GM18870 (cell line): ENCODE measurements at regions not wholly inside any gene's neighbourhood (a gene's known extent, or its start where the extent isn't known, plus 50 kb on each side); places are given as distances from the start of the nearest gene placed in this dataset.

ENCODE experiments used
- ATAC-seq: cut with Tn5 transposase; IDR thresholded peaks from one replicate; pipeline ENCODE4 v1.9.1; 2021; ENCODE audit warnings: moderate library complexity; ENCODE audit not compliant: unreplicated experiment

DNA sequence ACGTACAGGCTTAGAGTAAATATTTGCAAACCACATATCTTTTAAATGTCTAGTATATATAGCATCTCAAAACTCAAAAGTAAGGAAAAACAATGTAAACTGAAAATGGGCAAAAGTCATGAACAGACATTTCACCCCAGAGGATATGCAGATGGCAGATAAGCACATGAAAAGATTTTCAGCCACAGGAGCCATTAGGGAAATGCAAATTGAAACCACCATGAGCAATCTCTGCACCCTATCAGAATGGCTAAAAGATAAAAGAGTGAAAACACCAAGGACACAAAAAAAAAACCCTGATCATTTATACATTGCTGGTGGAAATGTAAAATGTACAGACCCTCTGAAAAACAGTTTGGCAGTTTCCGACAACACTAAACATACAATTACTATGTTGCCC is 292.7 kb downstream of the ZNF516 start:
- no peak for ATAC-seq

DNA sequence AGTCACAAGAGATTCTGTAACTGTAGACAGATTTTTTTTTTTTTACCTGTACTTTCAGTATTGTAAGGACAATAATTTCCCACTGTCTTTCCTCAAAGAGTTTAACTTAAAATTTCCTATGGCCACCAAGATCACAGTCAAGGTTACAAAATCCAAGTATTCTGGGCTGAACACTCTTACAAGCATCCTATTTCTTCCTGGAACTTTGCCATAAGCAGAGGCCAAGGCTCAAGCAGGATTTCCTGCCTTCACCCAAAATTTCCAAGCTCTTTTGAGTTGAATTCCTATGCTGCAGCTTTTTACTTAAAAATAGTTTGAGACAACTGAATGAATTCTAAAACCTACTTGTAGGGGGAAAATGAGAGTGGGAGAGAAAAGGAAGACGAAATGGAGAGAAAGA is 299.4 kb downstream of the ZNF516 start:
- no peak for ATAC-seq

DNA sequence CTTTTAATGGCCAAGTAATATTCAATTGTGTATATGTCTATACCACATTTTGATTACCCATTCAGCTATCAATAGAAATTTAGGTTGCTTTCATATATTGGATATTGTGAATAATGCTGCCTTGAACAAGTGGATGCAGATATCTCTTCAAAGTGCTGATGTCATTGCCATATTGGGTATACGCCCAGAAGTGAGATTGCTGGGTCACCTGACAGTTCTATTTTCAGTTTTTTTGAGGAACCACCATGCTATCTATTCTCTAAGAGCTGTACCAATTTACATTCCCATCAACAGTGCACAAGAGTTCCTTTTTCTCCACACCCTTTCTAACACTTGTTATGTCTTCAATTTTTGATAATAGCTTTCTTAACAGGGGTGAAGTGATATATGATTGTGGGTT is 306.9 kb downstream of the ZNF516 start:
- ATAC-seq, result no peak

DNA sequence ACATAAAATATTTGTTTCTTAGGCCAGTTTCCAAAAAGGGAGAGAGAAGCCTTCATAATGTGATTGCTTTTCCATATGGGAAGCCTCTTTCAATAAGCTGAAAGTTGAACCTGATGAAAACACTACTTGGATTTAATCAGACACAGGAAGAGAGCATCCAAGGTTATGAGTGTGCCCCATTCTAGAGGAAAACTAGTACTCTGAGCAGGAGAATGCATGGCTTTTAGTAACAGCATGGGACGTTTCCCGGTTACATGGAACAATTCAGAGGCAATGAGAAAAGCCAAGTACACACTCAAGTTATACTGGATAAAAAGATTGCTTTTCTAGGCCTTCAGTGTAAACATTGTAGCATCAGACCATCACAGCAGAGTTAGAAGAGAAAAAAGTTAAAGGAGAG is 315.8 kb downstream of the ZNF516 start:
- no peak for ATAC-seq

DNA sequence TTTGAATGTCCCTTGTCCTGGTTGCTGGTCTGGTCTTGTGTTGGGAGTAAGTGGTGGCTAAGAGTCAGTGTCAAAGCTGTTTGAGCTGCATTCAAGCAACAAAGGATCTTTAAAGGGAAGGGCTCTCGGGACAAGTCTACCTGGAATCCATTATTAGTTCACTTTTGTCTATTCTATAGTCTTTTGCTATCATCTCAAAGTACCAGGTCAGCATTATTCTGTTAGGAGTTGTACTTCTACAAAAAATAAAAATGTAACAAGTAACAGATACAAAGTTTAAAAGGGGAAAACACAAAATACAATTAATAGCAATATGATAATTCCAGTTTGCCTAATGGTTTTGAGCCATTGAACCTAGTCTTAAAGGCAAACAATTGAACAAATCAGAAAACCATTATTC is 317.9 kb downstream of the ZNF516 start:
- ATAC-seq, result no peak

DNA sequence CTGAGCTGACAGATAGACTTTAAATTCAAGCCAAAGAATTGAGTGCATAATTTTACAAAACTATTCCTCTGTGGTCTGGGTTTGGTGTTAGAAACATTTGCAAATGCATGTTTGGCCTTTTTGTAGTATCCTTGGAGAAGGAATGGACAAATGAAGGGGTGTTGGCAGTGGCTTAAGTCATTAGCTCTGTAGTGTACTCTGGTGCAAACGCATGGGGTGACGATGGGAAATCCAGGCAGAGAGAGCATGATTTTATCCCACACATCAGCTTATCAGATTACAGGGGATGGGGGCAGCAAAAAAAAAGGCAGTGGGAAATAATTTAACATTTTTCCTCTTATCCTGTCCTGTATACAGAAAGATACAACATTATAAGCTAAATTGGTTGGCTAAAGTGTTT is 320.6 kb downstream of the ZNF516 start:
- no peak for ATAC-seq

DNA sequence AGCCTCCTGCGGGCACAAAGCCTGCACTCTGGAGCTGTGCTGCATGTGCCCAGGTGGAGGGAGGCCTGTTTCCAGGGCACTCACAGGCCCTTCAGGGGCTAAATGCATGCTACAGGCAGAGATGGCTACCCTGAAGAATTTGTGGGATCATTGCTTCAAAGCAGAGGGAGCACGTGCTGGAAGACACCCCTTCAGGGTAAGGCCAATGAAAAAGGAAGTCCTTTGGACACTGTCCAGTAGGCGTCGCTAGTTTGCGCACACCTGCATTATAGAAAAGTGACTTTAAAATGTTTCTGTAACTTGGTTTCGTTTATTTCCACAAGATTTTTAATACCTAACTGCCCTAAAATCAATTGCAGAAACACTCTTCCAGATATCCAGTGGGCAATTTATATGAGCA is 325.3 kb downstream of the ZNF516 start:
- no peak for ATAC-seq

DNA sequence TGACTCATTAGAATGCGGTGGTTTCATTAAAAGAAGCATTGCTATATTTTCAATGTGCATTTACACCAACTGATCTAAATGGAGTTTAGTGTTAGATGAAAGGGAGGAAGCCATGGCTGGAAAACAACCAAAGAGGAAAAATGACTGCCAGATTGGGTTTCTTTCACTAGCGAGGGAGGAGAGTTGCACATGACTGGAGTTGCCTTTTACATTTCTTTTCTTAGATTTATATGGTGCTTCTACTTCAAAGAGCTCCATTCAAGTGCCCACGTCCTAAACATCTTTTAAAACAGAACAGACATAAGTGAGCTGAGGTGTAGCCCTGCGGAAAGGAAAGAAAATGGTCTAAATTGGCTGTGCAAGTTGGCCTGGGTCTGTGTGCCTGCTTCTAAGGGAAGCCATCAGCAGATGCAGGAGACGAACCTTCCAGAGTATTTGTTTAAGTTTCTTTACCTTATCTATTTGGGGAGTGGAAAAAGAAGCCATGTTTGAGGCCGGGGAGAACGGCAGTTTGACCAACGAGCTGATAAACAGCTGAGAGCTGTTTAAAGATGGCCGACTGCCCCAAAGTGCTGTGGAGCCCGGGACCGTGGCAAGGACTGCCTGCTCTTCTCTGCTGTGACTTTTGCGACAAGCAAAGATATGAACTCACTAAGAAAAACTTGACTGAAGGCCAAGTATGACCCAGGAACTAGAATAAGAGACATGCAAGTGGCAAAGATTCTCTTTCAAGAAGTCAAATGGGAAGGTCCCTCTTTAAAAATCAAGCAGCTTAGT is 327.0 kb downstream of the ZNF516 start:
- ATAC-seq, result no peak

DNA sequence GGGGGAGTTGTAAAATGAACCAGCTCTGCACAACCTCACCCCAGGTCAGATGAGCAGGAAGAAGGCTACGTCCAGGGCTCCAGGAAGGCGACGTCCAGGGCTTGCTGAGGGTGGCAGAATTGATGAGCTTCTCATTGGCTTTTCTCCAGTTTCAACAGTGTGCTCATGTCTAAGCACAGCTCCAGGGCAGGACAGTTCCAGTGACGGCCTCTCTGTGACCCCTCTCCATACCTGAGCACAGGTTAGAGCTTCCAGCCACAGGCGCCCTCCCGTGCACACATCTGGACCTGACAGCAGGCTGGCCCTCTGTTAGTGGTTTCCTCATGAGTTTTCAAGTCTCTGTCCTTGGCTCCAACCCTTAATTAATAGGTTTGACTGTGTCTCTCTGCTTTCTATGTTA is 327.6 kb downstream of the ZNF516 start:
- ATAC-seq, result no peak

DNA sequence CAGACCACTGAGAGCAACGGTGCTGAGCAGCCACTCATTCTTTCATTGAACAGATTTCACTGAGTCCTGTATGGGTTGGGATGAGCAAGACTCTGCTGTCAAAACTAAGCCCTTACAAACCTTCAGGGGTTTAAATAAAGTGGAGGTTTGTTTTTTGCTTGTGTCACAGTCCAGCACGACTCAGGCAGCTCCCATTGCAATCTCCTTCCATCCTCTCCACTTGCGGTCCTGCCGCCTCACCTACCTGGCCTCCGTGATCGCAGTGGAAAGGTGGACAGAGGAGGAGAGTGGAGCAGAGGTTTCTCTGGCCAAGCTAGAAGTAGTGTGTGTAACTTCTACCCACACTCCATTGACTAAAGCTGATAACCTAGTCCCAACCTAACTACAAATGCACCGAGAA is 332.2 kb downstream of the ZNF516 start:
- ATAC-seq, result no peak

DNA sequence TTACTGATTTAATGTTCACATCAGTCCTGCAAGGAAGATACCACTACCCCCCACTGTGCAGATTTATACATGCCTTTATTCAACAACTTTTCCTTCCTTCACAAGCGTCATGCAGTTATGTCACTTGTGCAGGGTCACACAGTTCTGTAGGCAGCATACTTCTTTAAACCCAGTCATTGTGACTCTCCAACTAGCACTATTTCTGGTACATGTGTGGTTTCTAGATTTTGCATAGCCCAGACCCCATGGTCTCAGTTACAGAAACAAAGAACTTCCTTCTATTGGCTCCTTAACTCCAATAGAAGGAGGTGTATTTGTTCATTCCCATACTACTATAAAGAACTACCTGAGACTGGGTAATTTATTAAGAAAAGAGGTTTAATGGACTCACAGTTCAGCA is 333.1 kb downstream of the ZNF516 start:
- ATAC-seq, result peak; percentile 61

DNA sequence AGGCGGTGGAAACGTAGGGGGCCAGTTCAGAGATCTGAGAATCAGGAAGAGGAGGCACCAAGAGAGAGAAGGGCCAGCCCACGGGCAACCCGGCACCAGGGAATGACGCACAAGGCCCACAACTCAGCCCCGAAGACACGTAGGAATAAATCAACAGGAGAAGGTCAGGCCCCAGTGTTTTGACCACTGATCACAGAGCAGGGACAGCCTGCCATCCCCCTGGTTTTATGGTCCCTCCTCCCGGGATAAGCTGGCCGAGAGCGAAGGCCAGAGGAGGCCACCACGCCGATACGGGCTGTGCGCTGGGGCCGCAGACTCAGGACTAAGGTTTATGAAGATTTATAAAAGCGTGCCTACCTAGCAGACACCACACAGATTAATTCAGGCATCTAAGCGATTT is 341.4 kb downstream of the ZNF516 start:
- ATAC-seq, result no peak

DNA sequence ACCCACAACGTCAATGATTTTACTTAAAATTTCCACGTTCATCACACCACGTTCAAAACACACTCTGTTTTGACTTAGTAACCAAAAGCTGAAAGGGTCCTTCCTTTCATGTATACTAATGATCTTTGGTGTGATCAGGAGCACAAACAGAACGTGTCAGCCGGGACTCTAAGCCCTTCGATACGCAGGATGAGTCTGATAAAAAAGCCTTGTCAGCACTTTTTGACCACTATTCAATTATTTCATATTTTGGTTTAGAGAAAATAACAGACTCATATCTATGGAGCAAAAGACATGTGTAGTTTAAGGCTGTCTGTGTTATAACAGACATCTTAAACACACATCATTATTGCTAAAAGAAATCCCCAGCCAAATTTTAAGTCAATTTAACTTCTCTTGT is 345.3 kb downstream of the ZNF516 start:
- no peak for ATAC-seq

DNA sequence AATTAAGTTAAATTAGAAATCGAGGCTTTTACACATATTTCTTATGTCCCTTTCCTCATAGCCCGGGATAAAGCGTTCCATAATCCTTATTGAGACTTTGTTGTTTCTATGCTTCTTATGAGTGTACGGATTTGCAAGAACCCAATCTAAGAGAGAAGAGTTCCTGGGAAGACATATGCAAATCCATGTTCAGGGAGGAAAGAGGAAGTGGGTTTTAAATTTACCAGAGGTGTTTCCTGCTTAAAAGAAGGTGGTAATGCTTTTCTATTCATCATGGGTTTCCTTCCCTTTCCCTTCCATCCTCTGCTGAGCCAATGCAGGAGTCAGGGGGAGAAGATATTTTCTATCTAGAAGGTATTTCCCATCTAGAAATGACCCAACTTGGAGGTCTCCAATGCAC is 345.8 kb downstream of the ZNF516 start:
- no peak for ATAC-seq

DNA sequence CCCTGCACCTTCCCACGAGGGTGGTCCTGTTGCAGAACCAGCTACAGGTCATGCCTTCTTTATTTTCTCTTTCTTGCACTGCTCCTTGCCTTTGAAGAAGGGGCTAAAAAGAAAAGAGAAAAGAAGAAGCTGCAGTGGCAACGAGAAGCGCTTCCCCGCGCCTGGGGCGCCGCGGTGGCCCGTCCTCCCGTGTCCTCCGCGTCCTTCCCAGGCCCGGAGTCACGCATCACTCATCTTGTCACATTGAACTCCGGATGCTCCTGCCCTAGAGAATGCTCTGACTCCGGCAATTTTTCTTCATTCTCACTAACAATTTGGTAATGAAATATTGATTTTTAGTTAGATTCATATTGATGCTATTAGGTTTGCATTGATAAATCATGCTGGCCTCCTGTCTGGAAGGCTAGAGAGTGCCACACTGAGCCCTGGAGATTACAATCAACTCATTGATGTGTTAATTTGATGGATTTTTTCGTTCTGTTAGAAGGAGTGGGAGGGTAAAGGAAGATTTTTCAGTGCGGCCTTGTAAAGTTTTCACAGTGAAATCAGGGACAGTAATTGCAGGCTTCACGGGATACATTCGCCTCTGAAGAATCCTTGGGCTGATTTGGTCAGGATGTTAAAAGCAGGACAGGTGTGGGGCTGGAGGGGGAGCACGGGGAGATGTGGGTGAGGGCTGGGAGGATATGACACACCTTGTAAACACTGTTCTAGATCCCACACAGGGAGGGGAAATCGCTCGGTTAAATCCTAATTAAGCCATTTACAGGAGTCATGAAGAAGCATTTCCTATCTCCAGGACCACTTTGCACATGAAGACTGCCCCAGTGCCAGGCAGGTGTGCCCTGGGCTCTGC is 349.3 kb downstream of the ZNF516 start:
- ATAC-seq, result no peak

DNA sequence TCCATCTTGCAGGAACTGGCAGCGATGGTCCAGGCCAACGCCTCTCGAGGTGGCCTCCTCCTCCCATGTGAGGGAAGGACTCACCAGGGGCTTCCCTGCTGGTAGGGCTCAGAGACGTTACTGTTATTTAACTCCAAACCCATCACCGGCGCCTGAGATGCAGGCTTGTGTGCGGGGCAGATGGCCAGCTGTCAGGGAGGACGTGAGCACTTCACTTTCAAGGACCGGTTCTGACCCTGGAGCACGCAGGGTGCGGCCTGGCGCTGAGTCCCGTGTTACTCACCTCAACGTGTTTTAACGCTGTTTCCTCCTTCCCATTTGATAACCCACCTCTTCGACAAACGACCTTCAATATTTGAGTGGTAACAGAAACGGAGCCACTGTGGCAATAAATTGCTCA is 350.2 kb downstream of the ZNF516 start:
- no peak for ATAC-seq

DNA sequence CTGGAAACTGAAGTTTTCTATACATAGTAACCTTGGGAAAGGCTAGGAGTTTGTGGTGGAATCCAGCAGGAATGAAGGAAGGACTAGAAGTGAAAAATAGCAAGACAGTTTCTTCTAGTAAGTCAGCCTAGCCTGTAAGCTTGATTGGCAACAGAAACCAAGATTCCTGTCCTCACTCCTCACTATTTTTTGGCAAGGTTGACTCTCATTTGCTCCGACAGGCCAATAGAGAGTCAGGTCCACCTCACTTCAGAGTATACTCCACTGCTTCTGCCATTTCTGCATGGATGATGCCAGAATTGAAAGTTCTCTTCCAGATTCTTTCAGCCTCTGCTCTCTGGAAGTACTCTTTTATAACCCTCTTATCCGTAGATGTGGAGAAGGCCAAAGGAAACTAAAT is 352.4 kb downstream of the ZNF516 start:
- no peak for ATAC-seq

DNA sequence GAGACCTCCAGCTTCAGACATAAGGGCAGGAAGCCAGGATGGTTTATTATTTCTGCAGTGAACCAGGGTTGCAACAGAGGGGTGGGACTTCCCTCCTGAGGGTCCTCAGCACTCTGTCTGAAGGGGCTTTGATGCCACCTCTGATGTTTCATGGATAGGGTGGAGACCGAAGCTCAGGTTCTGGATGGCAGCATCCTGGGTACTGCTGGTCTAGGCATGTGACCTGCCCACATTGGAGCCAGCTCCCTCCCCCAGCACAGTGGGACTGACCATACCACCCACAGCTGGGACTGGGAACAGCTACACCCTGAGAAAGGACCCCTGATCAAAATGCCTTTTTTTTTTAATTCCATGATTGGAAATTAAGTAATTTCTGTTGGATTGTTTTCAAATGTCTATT is 355.2 kb downstream of the ZNF516 start:
- no peak for ATAC-seq

DNA sequence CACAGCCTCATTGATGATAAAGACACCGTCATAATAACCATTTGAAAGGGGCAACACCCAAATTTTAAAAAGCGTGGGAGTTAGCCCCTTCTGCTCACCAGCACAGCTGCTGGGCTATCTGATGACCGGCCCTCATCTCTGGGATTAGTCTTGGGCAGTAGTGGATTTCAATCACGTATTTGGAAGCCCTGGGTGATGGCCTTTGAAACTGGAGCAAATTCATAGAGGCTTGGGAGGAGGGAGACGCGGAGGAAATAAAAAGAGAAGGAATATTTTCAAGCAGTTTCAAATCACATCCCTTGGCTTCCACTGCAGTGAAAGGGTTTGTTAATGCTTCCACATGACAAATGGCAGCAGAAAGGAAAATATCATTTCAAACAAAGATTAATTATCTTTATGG is 357.8 kb downstream of the ZNF516 start:
- no peak for ATAC-seq

DNA sequence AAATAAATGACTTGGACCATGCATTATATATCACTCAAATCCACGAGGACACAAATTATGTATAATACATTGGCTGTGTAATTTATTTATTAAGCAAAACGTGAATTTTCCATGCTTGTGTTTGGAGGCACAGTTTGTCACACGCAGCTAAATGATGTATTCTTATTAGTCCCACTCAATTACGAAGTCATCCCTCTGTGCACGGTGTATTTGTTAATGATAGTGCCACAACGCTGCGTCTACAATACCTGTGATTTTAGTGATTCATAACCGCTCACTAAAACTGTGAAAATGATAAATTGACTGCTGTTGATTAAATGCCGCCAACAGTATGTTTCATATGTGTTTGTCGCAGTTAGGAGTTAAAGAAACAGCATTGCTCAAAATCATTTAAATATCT is 358.3 kb downstream of the ZNF516 start:
- ATAC-seq, result no peak

DNA sequence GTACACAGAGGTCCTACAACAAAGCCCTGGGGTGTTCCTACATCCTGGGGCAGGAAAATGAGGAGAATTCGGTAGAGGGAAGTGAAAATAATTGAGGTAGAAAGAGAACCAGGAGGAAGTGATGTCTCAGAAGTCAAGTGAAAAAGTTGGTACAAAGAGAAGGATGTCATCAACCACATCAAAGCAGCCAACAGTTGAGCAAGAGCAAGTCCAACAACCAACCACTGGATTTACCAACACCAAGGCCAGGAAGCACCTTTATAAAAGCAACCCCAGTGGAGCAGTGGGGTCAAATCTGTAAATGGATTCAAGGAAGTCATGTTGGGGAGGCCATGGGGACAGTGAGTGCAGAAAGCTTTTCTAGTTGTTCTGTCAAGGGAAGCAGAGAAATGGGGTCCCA is 360.4 kb downstream of the ZNF516 start:
- no peak for ATAC-seq

DNA sequence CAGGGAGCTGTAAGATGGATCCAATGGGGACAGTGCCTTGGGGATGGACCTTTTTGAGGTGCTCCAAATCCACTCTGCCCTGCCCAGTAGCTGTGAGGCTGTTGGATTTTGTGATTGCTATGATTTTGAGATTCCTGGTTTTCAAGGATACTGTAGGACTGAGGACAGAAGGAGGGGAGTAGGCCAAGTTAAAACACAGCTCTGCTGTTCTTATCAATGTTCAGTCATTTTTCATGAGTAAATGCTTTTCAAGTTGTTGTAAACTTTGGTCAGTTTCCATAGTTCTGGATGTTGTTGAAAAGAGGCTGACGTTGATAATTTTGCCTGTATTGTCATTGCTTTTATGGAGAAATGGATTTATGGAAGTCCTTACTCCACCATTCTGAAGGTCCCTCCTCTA is 361.2 kb downstream of the ZNF516 start:
- ATAC-seq, result no peak
